GOT3 (cell line): ENCODE measurements at regions not wholly inside any gene's neighbourhood (a gene's known extent, or its start where the extent isn't known, plus 50 kb on each side); places are given as distances from the start of the nearest gene placed in this dataset.
"Not testable (repeated sequence)": the region's sequence is repeated elsewhere in the genome, so short reads cannot be mapped to it uniquely, and the experiment has no call there.

Experiments
- DNase-seq: peaks from one replicate; lab custom pipeline; 2025; ENCODE audit warnings: mixed read lengths; lab: John Stamatoyannopoulos, UW

DNA sequence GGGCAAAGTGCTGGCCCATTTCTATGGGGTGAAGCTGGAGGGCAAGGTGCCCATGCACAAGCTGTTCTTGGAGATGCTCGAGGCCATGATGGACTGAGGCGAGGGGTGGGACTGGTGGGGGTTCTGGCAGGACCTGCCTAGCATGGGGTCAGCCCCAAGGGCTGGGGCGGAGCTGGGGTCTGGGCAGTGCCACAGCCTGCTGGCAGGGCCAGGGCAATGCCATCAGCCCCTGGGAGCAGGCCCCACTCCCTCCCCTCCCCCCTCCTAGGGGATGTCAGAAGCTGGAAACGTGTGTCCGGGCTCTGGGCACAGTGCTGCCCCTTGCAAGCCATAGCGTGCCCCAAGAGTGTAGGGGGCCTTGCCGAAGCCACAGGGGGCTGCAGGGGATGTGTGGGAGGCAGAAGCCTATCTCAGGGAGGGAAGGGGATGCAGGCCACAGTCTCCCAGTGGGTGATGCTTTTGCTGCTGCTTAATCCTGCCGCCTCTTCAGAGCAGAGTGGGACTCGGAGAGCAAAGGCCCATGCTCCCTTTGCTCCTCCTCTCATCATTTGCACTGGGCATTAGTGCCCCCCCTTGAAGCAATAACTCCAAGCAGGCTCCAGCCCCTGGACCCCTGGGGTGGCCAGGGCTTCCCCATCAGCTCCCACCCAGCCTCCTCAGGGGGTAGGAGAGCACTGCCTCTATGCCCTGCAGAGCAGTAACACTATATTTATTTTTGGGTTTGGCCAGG, 85.2 kb downstream of the MRPL57 start:
- DNase-seq, result not testable (repeated sequence)

GRCh38 chr13:21263909-21264308, 87.5 kb downstream of the MRPL57 start:
- DNase-seq, result not testable (repeated sequence)

DNA sequence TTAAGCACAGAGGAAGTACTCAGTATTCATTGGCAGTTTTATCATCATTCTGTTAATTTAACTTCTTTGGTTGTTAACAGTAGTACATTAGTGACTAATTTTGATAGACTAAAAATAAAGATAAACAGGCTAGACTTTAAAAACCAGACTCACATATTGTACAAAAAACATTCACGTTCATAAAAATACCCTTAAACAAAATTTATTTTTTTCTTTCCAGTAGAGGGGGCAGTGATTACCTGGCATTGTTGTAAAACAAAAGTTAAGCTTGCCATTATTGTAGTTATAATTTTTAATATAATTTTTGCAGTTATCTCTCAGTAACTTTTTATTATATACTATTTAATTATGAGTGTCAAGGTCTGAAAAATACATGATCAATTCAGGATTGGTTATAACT, 92.0 kb downstream of the MRPL57 start:
- not testable (repeated sequence) for DNase-seq

DNA sequence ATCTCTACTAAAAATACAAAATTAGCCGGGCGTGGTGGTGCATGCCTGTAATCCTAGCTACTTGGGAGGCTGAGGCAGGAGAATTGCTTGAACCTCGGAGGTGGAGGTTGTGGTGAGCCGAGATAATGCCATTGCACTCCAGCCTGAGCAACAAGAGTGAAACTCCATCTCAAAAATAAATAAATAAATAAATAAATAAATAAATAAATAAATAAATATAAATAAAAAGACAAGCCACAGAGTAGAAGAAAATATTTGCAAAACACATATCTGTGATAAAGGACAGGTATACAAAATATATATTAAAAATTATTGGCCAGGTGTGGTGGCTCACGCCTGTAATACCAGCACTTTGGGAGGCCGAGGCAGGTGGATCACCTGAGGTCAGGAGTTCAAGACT, 96.0 kb downstream of the MRPL57 start:
- DNase-seq, result not testable (repeated sequence)

GRCh38 chr13:21274457-21274856, 98.0 kb downstream of the MRPL57 start:
- not testable (repeated sequence) for DNase-seq

DNA sequence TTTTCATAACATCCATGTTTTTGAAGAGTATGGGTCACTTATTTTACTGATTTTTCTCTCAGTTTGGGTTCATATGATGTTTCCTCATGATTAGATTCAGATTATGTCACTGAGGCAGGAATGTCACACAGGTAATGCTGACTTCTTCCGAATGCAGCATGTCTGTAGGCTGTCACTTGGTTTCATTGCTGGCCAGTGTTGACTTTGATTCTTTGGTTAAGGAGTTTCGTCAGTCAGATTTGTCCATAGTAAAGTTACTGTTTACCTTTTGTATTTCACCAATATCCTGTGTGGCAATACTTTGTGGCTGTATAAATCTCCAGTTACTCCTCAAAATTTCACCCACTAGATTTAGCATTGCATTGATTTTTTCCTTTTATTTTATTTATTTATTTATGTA, 105.6 kb downstream of the MRPL57 start:
- no peak for DNase-seq

GRCh38 chr13:21287331-21287907, 111.0 kb downstream of the MRPL57 start:
- no peak for DNase-seq

DNA sequence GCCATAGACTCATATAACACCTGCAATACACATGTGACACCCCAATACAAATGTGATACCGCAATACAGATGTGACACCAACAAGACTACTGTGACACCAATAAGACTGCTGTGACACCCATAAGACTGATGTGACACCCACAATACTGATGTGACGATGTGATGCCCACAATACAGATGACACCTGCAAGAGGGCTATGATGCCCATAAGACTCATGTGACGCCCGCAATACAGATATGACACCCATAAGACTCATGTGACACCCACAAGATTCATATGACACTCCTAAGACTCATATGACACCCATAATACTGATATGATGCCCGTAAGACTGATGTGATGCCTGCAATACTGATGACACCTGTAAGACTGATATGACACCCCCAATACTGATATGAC, 113.0 kb downstream of the MRPL57 start:
- DNase-seq, result no peak

DNA sequence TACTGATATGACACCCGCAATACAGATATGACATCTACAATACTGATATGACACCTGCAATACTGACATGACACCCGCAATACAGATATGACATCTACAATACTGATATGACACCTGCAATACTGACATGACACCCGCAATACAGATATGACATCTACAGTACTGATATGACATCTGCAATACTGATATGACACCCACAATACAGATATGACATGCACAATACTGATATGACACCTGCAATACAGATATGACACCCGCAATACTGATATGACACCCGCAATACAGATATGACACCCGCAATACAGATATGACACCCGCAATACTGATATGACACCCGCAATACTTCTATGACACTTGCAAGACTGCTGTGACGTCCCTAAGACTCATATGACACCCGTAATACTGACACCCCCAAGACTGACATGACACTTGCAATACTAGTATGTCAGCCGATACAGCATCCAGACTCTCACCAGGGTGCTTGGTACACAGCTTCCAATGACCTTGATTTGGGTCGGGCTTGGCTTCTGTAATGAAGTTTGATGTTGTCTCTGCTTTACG, 114.1 kb downstream of the MRPL57 start:
- not testable (repeated sequence) for DNase-seq

- DNase-seq, result no peak
Measured at GRCh38 chr13:21291840-21292239, 115.4 kb downstream of the MRPL57 start.

- DNase-seq, result not testable (repeated sequence)
Measured at GRCh38 chr13:21296991-21297390, 120.5 kb downstream of the MRPL57 start.

- no peak for DNase-seq
Measured at GRCh38 chr13:21297447-21297846, 121.0 kb downstream of the MRPL57 start.

GRCh38 chr13:21297914-21298831, 121.7 kb downstream of the MRPL57 start:
- DNase-seq, result peak; percentile 38

DNA sequence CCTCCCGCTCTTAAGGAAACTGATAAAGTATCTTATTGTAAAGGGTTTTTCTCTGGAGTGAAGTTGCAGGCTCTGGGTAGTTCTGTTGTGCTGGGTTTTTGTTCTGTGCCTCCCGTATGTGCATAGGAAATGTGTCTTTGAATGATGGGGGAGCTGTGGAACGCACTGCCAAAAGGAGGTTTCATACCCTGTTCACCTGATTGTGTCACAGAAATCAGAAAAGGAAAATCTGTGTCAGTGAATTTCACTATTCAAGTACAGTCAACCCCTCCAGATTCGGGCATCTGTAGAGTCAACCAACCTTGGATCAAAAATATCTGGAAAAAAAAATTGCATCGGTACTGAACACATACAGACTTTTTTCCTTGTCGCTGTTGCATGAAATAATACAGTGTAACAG, 127.8 kb downstream of the MRPL57 start:
- no peak for DNase-seq

- not testable (repeated sequence) for DNase-seq
Measured at GRCh38 chr13:21306300-21307073, 130.0 kb downstream of the MRPL57 start.

DNA sequence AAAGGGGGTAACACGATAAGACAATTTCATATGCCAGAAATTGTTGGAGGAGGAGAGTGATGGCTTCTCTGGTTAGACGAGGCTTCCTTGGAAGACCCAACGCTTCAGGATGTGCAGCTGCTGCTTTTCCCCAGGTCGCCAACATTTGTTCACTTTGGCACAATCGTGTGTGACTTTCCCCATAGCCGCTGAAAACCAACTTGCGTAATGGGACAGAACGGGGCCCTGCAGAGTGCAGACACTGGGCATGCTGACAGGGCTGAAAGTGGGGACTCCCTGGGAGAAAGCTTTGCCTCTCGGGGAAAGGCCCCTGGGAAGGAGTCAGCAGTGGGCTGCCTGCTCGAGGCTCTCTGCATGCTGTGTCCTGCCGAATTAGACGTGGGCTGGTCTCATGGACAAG, 130.7 kb downstream of the MRPL57 start:
- not testable (repeated sequence) for DNase-seq

DNA sequence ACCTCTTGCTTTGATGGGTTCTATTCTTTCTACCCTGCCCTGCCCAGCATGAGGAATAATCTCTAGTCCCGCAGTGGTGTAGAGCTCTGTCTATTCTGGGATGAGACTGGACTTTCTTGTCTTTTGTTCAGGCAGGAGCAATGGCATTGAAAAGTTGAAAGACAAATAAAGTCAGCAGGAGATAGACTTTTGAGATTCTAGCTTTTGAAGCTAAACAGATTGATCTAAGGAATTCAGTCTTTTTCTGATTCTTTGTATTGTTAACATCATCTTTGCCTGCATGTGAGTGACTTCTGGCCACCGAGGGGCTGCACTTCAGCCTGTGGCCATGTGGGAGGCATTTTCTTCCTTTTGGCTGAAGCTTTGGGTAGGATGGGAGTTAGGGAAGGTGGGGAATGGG, 132.4 kb downstream of the MRPL57 start:
- DNase-seq, result no peak

DNA sequence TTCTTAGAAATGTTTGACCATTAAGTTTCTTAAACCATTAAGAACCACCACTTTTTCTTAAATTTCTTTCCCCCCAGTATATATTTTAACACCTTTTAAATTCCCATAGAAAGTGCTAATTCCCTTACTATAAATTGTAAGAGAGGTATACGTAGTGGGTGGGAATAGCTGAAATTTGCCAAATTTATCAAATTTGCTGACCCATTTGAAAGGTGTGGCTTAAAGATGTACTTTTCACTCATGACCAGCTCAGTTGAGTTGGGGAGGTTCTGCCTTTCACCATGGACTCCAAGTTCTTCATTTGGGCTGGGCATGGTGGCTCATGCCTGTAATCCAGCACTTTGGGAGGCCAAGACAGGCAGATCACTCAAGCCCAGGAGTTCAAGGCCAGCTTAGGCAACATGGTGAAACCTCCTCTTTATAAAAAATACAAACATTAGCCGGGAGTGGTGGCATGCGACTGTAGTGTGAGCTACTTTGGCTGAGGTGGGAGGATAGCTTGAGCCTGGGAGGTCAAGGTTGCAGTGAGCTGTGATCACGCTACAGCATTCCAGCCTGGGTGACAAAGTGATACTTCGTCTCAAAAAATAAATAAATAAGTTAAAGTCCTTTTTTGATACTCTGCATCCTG, 133.2 kb downstream of the MRPL57 start:
- no peak for DNase-seq

DNA sequence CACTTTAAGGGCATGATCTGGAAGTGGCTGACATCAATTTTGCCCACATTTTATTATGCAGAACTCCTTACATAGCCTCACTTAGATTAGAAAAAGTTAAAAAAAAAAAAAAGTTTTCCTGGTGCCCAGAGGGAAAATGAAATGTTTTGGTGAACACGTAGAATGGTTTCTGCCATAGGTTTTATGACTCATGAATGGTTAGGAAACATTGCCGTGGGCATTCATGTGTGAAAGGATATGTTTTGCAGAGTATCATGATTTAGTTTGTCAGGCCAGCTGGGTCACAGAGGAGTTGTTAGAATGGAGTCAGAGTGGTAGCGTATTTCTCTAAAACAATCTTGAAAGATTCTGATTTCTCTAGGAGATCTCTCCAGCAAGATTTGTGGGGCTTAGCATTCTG, 133.8 kb downstream of the MRPL57 start:
- DNase-seq, result no peak

DNA sequence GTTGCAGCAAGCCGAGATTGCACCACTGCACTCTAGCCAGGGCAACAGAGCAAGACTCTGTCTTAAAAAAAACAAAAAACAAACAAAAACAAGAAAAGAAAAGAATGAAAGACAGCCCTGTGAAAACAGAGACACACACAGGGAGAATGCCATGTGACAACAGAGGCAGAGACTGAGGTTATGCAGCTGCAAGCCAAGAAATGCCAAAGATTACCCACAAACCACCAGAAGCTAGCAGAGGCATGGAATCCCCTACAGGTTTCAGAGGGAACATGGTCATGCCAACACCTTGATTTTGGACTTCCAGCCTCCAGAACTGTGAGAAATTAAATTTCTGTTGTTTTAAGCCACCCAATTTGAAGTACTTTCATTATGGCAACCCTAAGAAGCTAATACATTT, 138.5 kb downstream of the MRPL57 start:
- DNase-seq, result not testable (repeated sequence)

GRCh38 chr13:21316376-21316775, 139.9 kb downstream of the MRPL57 start:
- DNase-seq, result no peak
